ENCODE measurements at regions not wholly inside any gene's neighbourhood (a gene's known extent, or its start where the extent isn't known, plus 50 kb on each side); places are given as distances from the start of the nearest gene placed in this dataset.
A peak's percentile ranks its signal among the peaks of the same experiment; 100 is the strongest.

- H3K36me3 ChIP-seq: no peaks in the 10 kb centered on the region
- DNase-seq: no peak
- no peak for TF ChIP-seq POLR2A (IDR thresholded peaks at IDR 0.05)
- TF ChIP-seq, protein P1, sequence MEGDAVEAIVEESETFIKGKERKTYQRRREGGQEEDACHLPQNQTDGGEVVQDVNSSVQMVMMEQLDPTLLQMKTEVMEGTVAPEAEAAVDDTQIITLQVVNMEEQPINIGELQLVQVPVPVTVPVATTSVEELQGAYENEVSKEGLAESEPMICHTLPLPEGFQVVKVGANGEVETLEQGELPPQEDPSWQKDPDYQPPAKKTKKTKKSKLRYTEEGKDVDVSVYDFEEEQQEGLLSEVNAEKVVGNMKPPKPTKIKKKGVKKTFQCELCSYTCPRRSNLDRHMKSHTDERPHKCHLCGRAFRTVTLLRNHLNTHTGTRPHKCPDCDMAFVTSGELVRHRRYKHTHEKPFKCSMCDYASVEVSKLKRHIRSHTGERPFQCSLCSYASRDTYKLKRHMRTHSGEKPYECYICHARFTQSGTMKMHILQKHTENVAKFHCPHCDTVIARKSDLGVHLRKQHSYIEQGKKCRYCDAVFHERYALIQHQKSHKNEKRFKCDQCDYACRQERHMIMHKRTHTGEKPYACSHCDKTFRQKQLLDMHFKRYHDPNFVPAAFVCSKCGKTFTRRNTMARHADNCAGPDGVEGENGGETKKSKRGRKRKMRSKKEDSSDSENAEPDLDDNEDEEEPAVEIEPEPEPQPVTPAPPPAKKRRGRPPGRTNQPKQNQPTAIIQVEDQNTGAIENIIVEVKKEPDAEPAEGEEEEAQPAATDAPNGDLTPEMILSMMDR (IDR thresholded peaks at IDR 0.05): no peak
- H3K27me3 ChIP-seq: no peaks in the 10 kb centered on the region
- no peak overlapping the region for H3K4me3 ChIP-seq
- WGBS, 2 donors: 65 to 81% methylated on average over 3 of the region's 3 CpGs
- H3K9me3 ChIP-seq: no peaks in the 10 kb centered on the region
- H3K27ac ChIP-seq: peak overlapping the region in 3 of 4 donors; percentile 19 to 49 (median 34)
- H3K4me1 ChIP-seq: peaks cover 0 to 32% (median 11%) of the 10 kb centered on the region in 3 donors
- intact Hi-C loops (cut with DNase I): no loop called here
Observed at GRCh38 chr2:217738061-217738460, 264.7 kb downstream of the TNS1 start.

DNA sequence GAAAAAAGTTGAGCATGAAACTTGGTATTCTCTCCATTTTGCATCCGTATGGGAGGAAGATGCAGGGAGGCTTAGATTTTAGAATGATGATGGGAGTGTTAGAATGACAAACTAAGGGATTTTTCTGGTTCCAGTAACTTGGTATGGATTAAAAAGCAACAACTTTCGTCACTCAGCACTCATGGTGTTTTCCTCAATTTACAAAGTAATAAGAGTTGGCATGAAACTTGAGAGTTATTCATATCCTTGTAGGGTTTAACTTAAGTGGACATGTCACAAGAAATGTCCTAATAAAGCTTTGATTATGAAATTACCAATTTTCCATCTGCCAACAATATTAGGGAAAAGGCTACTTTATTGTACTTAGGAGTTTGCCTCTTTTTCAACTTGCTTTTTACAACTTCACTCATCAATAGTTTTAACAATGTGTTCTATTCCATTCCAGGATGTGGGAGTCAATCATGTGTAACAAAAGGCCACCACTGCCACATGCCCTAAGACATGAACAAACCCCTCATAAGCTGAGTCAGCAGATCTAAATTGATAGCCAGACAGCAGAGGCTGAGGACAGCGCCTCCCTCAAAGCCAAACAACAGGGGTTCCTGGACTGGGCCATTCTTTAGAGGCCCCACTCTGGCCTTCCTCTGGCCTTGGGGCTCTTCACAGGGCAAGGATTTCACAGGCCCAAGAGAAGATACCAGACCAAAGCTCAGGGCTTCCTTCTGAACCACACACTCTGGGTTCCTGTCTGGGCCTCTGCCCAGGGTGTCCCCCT, 265.8 kb downstream of the TNS1 start:
- WGBS, 2 donors: 69 to 84% methylated on average over 2 of the region's 3 CpGs
- Histone ChIP-seq H3K27me3 (no peaks in the 10 kb centered on the region), H3K9me3 (no peaks in the 10 kb centered on the region), H3K4me1 (peaks cover 4 to 43% (median 11%) of the 10 kb centered on the region in 3 donors), H3K27ac (peak overlapping the region in 2 of 4 donors; percentile 49 to 66), H3K4me3 (no peak overlapping the region), H3K36me3 (no peaks in the 10 kb centered on the region)
- TF ChIP-seq, protein P1 (IDR thresholded peaks at IDR 0.05): no peak
- no peak for TF ChIP-seq POLR2A (IDR thresholded peaks at IDR 0.05)
- intact Hi-C loops (cut with DNase I): no loop called here
- no peak for DNase-seq

GRCh38 chr2:217735899-217736298, 266.9 kb downstream of the TNS1 start:
- Histone ChIP-seq H3K4me1 (peaks cover 4 to 48% (median 8%) of the 10 kb centered on the region in 3 donors), H3K27me3 (no peaks in the 10 kb centered on the region), H3K4me3 (no peak overlapping the region), H3K9me3 (no peaks in the 10 kb centered on the region), H3K27ac (peak overlapping the region in 2 of 4 donors; percentile 45 to 66), H3K36me3 (no peaks in the 10 kb centered on the region)
- WGBS, 2 donors: 76 to 94% methylated on average over 2 to 3 of the region's 3 CpGs
- DNase-seq: no peak
- intact Hi-C loops (cut with DNase I): no loop called here
- no peak for TF ChIP-seq POLR2A (IDR thresholded peaks at IDR 0.05)
- TF ChIP-seq, protein P1 (IDR thresholded peaks at IDR 0.05): no peak

DNA sequence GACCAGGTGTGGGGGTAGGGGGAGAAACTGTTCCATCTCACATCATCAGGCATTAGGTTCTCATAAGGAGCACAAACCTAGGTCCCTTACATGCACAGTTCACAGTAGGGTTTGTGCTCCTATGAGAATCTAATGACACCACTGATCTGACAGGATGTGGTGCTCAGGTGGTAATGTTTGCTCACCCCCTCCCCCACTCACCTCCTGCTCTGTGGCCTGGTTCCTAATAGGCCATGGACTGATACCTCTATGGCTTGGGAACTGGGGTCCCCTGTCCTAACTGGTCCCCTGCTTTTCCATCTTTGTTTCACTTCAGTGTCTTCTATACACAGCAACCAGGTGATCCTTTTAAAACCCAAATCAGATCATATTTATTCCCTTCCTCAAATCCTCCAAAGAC, 267.8 kb downstream of the TNS1 start:
- DNase-seq: no peak
- peaks cover 4 to 48% (median 7%) of the 10 kb centered on the region in 3 donors for H3K4me1 ChIP-seq
- H3K36me3 ChIP-seq: no peaks in the 10 kb centered on the region
- H3K27ac ChIP-seq: peak overlapping the region in 2 of 4 donors; percentile 3 to 21
- TF ChIP-seq POLR2A (IDR thresholded peaks at IDR 0.05): no peak
- TF ChIP-seq, protein P1 (IDR thresholded peaks at IDR 0.05): no peak
- intact Hi-C loops (cut with DNase I): no loop called here
- no peaks in the 10 kb centered on the region for H3K9me3 ChIP-seq
- no peak overlapping the region for H3K4me3 ChIP-seq
- H3K27me3 ChIP-seq: no peaks in the 10 kb centered on the region

- WGBS, 2 donors: 72% methylated on average over 3 of the region's 3 CpGs
- Histone ChIP-seq H3K4me1 (peaks cover 4 to 60% (median 11%) of the 10 kb centered on the region in 3 donors), H3K36me3 (no peaks in the 10 kb centered on the region), H3K27me3 (no peaks in the 10 kb centered on the region), H3K9me3 (no peaks in the 10 kb centered on the region), H3K27ac (peak overlapping the region in 3 of 4 donors; percentile 25 to 62 (median 27)), H3K4me3 (no peak overlapping the region)
- no peak for TF ChIP-seq POLR2A (IDR thresholded peaks at IDR 0.05)
- TF ChIP-seq, protein P1 (IDR thresholded peaks at IDR 0.05): no peak
- intact Hi-C loops (cut with DNase I): no loop called here
- no peak for DNase-seq
Observed at GRCh38 chr2:217733461-217733860, 269.3 kb downstream of the TNS1 start.
